ENCODE measurements at regions not wholly inside any gene's neighbourhood (a gene's known extent, or its start where the extent isn't known, plus 50 kb on each side); places are given as distances from the start of the nearest gene placed in this dataset.

DNA sequence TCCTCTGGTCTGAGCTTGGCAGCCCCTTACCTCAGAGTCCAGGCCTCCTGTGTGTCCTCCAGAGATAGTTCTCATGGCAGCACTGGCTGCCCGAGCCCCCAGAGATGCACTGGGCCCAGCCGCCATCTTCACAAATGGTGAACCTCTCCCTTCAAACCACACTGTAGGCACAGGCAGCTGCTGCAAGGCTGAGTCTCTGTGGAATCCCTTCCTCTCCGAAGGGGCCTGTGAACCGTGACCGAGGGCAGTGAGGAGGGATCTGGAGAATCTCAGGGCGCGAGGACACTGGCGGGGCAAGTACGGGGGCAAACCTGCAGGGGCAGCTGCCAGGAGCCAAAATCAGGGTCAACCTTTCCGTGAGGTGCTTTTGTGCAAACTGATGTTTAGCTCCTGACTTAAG, 69.5 kb upstream of the CFAP46 start:
- TF ChIP-seq POLR2A (IDR thresholded peaks at IDR 0.05): no peak
- TF ChIP-seq, protein P1, sequence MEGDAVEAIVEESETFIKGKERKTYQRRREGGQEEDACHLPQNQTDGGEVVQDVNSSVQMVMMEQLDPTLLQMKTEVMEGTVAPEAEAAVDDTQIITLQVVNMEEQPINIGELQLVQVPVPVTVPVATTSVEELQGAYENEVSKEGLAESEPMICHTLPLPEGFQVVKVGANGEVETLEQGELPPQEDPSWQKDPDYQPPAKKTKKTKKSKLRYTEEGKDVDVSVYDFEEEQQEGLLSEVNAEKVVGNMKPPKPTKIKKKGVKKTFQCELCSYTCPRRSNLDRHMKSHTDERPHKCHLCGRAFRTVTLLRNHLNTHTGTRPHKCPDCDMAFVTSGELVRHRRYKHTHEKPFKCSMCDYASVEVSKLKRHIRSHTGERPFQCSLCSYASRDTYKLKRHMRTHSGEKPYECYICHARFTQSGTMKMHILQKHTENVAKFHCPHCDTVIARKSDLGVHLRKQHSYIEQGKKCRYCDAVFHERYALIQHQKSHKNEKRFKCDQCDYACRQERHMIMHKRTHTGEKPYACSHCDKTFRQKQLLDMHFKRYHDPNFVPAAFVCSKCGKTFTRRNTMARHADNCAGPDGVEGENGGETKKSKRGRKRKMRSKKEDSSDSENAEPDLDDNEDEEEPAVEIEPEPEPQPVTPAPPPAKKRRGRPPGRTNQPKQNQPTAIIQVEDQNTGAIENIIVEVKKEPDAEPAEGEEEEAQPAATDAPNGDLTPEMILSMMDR (IDR thresholded peaks at IDR 0.05): no peak
